ENCODE measurements at regions not wholly inside any gene's neighbourhood (a gene's known extent, or its start where the extent isn't known, plus 50 kb on each side); places are given as distances from the start of the nearest gene placed in this dataset.
A peak's percentile ranks its signal among the peaks of the same experiment; 100 is the strongest.

GRCh38 chr11:22552885-22553284 is 72.7 kb downstream of the FANCF start:
- Histone ChIP-seq H2BK12ac (ENCODE audit: low read length) (no peak overlapping the region), H2AFZ (ENCODE audit: low read length) (no peak overlapping the region), H3K18ac (ENCODE audit: low read length) (no peak overlapping the region), H2AK5ac (ENCODE audit: low read depth, low read length) (no peak overlapping the region), H4K91ac (ENCODE audit: low read depth, low read length, poor library complexity) (no peak overlapping the region), H3K23ac (ENCODE audit: low read depth, low read length, poor library complexity) (no peak overlapping the region), H3K36me3 (replicated peaks in 1 of 2; ENCODE audit: control insufficient read depth in 2 of 2, insufficient read depth in 2 of 2, low read length in 2 of 2) (no peaks in the 10 kb centered on the region), H4K8ac (ENCODE audit: low read depth, low read length) (no peak overlapping the region), H2BK15ac (ENCODE audit: low read length) (no peak overlapping the region), H3K27ac (replicated peaks; ENCODE audit: low read length) (no peak overlapping the region), H3K4me2 (ENCODE audit: insufficient read depth, low read length, poor library complexity, severe bottlenecking) (no peak overlapping the region), H3K14ac (ENCODE audit: low read length) (no peak overlapping the region), H3K27me3 (ENCODE audit: control insufficient read depth in 3 of 3, insufficient read depth in 3 of 3, low read depth in 1 of 3, low read length in 3 of 3) (no peaks in the 10 kb centered on the region), H3K4me1 (ENCODE audit: control insufficient read depth in 2 of 2, insufficient read depth in 1 of 2, low read depth in 1 of 2, low read length in 2 of 2) (peaks cover 0 to 3% of the 10 kb centered on the region in 2 donors), H3K9ac (ENCODE audit: low read depth, low read length, poor library complexity) (no peak overlapping the region), H2BK120ac (ENCODE audit: low read depth, low read length) (no peak overlapping the region), H2BK5ac (ENCODE audit: low read length) (no peak overlapping the region), H3K4me3 (ENCODE audit: low read length in 2 of 2) (no peak overlapping the region), H3K79me1 (ENCODE audit: low read depth, low read length) (no peaks in the 10 kb centered on the region), H3K4ac (ENCODE audit: low read length) (no peak overlapping the region), H3K9me3 (replicated peaks in 1 of 2; ENCODE audit: control insufficient read depth in 2 of 2, insufficient read depth in 1 of 2, low read depth in 1 of 2, low read length in 2 of 2) (peaks cover 0 to 5% of the 10 kb centered on the region in 2 donors)
- DNase-seq (ENCODE audit: low spot score): no peak
- WGBS, 2 donors (ENCODE audit: extremely low coverage in 2 of 2, insufficient read length in 2 of 2, insufficient replicate concordance in 1 of 2): no CpG with 5 or more reads among the region's 2 CpGs

- Histone ChIP-seq H3K9me3 (replicated peaks in 1 of 2; ENCODE audit: control insufficient read depth in 2 of 2, insufficient read depth in 1 of 2, low read depth in 1 of 2, low read length in 2 of 2) (no peaks in the 10 kb centered on the region), H3K18ac (ENCODE audit: low read length) (no peak overlapping the region)
Measured at GRCh38 chr11:22546746-22547145, 78.9 kb downstream of the FANCF start.

GRCh38 chr11:22543261-22543660 is 82.4 kb downstream of the FANCF start:
- H2AFZ ChIP-seq (ENCODE audit: low read length): no peak overlapping the region
- H3K79me1 ChIP-seq (ENCODE audit: low read depth, low read length): no peaks in the 10 kb centered on the region
- H4K8ac ChIP-seq (ENCODE audit: low read depth, low read length): no peak overlapping the region
- H3K4ac ChIP-seq (ENCODE audit: low read length): no peak overlapping the region
- H3K9ac ChIP-seq (ENCODE audit: low read depth, low read length, poor library complexity): no peak overlapping the region
- H3K27ac ChIP-seq (replicated peaks; ENCODE audit: low read length): no peak overlapping the region
- no peaks in the 10 kb centered on the region for H3K9me3 ChIP-seq (replicated peaks in 1 of 2; ENCODE audit: control insufficient read depth in 2 of 2, insufficient read depth in 1 of 2, low read depth in 1 of 2, low read length in 2 of 2)
- no peaks in the 10 kb centered on the region for H3K4me1 ChIP-seq (ENCODE audit: control insufficient read depth in 2 of 2, insufficient read depth in 1 of 2, low read depth in 1 of 2, low read length in 2 of 2)
- no peak overlapping the region for H2BK5ac ChIP-seq (ENCODE audit: low read length)
- no peaks in the 10 kb centered on the region for H3K36me3 ChIP-seq (replicated peaks in 1 of 2; ENCODE audit: control insufficient read depth in 2 of 2, insufficient read depth in 2 of 2, low read length in 2 of 2)
- H3K18ac ChIP-seq (ENCODE audit: low read length): no peak overlapping the region
- H2BK15ac ChIP-seq (ENCODE audit: low read length): no peak overlapping the region
- H3K4me2 ChIP-seq (ENCODE audit: insufficient read depth, low read length, poor library complexity, severe bottlenecking): no peak overlapping the region
- no peak overlapping the region for H2BK120ac ChIP-seq (ENCODE audit: low read depth, low read length)
- no peak overlapping the region for H3K23ac ChIP-seq (ENCODE audit: low read depth, low read length, poor library complexity)
- no peak overlapping the region for H4K91ac ChIP-seq (ENCODE audit: low read depth, low read length, poor library complexity)
- DNase-seq (ENCODE audit: low spot score): no peak
- no peak overlapping the region for H2BK12ac ChIP-seq (ENCODE audit: low read length)
- H3K27me3 ChIP-seq (ENCODE audit: control insufficient read depth in 3 of 3, insufficient read depth in 3 of 3, low read depth in 1 of 3, low read length in 3 of 3): no peaks in the 10 kb centered on the region
- WGBS, 2 donors (ENCODE audit: extremely low coverage in 2 of 2, insufficient read length in 2 of 2, insufficient replicate concordance in 1 of 2): no CpG with 5 or more reads among the region's 4 CpGs
- H2AK5ac ChIP-seq (ENCODE audit: low read depth, low read length): no peak overlapping the region
- no peak overlapping the region for H3K14ac ChIP-seq (ENCODE audit: low read length)
- H3K4me3 ChIP-seq (ENCODE audit: low read length in 2 of 2): no peak overlapping the region

More at GRCh38 chr11:22546746-22547145, 78.9 kb downstream of the FANCF start:
- Histone ChIP-seq H2BK5ac (ENCODE audit: low read length) (no peak overlapping the region), H3K27ac (replicated peaks; ENCODE audit: low read length) (no peak overlapping the region), H3K23ac (ENCODE audit: low read depth, low read length, poor library complexity) (no peak overlapping the region), H4K91ac (ENCODE audit: low read depth, low read length, poor library complexity) (no peak overlapping the region), H3K36me3 (replicated peaks in 1 of 2; ENCODE audit: control insufficient read depth in 2 of 2, insufficient read depth in 2 of 2, low read length in 2 of 2) (no peaks in the 10 kb centered on the region), H3K4me2 (ENCODE audit: insufficient read depth, low read length, poor library complexity, severe bottlenecking) (no peak overlapping the region), H3K4me3 (ENCODE audit: low read length in 2 of 2) (no peak overlapping the region), H3K9ac (ENCODE audit: low read depth, low read length, poor library complexity) (no peak overlapping the region), H2BK15ac (ENCODE audit: low read length) (no peak overlapping the region), H3K4me1 (ENCODE audit: control insufficient read depth in 2 of 2, insufficient read depth in 1 of 2, low read depth in 1 of 2, low read length in 2 of 2) (no peaks in the 10 kb centered on the region), H2BK120ac (ENCODE audit: low read depth, low read length) (no peak overlapping the region), H2BK12ac (ENCODE audit: low read length) (no peak overlapping the region), H3K79me1 (ENCODE audit: low read depth, low read length) (no peaks in the 10 kb centered on the region), H2AFZ (ENCODE audit: low read length) (no peak overlapping the region), H3K27me3 (ENCODE audit: control insufficient read depth in 3 of 3, insufficient read depth in 3 of 3, low read depth in 1 of 3, low read length in 3 of 3) (no peaks in the 10 kb centered on the region), H3K4ac (ENCODE audit: low read length) (no peak overlapping the region), H2AK5ac (ENCODE audit: low read depth, low read length) (no peak overlapping the region), H4K8ac (ENCODE audit: low read depth, low read length) (no peak overlapping the region), H3K14ac (ENCODE audit: low read length) (no peak overlapping the region)
- no CpG with 5 or more reads among the region's 1 CpG for WGBS, 2 donors (ENCODE audit: extremely low coverage in 2 of 2, insufficient read length in 2 of 2, insufficient replicate concordance in 1 of 2)
- no peak for DNase-seq (ENCODE audit: low spot score)

- H3K27ac ChIP-seq (replicated peaks; ENCODE audit: low read length): no peak overlapping the region
- H3K18ac ChIP-seq (ENCODE audit: low read length): no peak overlapping the region
- H4K91ac ChIP-seq (ENCODE audit: low read depth, low read length, poor library complexity): no peak overlapping the region
- no peak overlapping the region for H3K14ac ChIP-seq (ENCODE audit: low read length)
- no peaks in the 10 kb centered on the region for H3K79me1 ChIP-seq (ENCODE audit: low read depth, low read length)
- no peak overlapping the region for H2BK12ac ChIP-seq (ENCODE audit: low read length)
- H3K9ac ChIP-seq (ENCODE audit: low read depth, low read length, poor library complexity): no peak overlapping the region
- no peak overlapping the region for H2AFZ ChIP-seq (ENCODE audit: low read length)
- H3K4me1 ChIP-seq (ENCODE audit: control insufficient read depth in 2 of 2, insufficient read depth in 1 of 2, low read depth in 1 of 2, low read length in 2 of 2): no peaks in the 10 kb centered on the region
- DNase-seq (ENCODE audit: low spot score): peak; percentile 4
- no peak overlapping the region for H3K4me3 ChIP-seq (ENCODE audit: low read length in 2 of 2)
- H3K4ac ChIP-seq (ENCODE audit: low read length): no peak overlapping the region
- H3K23ac ChIP-seq (ENCODE audit: low read depth, low read length, poor library complexity): no peak overlapping the region
- no peak overlapping the region for H2AK5ac ChIP-seq (ENCODE audit: low read depth, low read length)
- H3K4me2 ChIP-seq (ENCODE audit: insufficient read depth, low read length, poor library complexity, severe bottlenecking): no peak overlapping the region
- H2BK120ac ChIP-seq (ENCODE audit: low read depth, low read length): no peak overlapping the region
- H2BK15ac ChIP-seq (ENCODE audit: low read length): no peak overlapping the region
- H4K8ac ChIP-seq (ENCODE audit: low read depth, low read length): no peak overlapping the region
- H3K9me3 ChIP-seq (replicated peaks in 1 of 2; ENCODE audit: control insufficient read depth in 2 of 2, insufficient read depth in 1 of 2, low read depth in 1 of 2, low read length in 2 of 2): no peaks in the 10 kb centered on the region
- H3K36me3 ChIP-seq (replicated peaks in 1 of 2; ENCODE audit: control insufficient read depth in 2 of 2, insufficient read depth in 2 of 2, low read length in 2 of 2): no peaks in the 10 kb centered on the region
- no peaks in the 10 kb centered on the region for H3K27me3 ChIP-seq (ENCODE audit: control insufficient read depth in 3 of 3, insufficient read depth in 3 of 3, low read depth in 1 of 3, low read length in 3 of 3)
- H2BK5ac ChIP-seq (ENCODE audit: low read length): no peak overlapping the region
Measured at GRCh38 chr11:22539821-22540256, 85.8 kb downstream of the FANCF start.

Measured in neuronal stem cell (in vitro differentiated cells).